ENCODE measurements at regions not wholly inside any gene's neighbourhood (a gene's known extent, or its start where the extent isn't known, plus 50 kb on each side); places are given as distances from the start of the nearest gene placed in this dataset.
A peak's percentile ranks its signal among the peaks of the same experiment; 100 is the strongest.

GRCh38 chr2:10993001-10993481 lies 81.3 kb downstream of the KCNF1 start:
- H2BK12ac ChIP-seq (ENCODE audit: low read depth, low read length) = no peak overlapping the region
- H4K8ac ChIP-seq (ENCODE audit: extremely low read depth, insufficient read depth, low read length) = peak overlapping the region; percentile 57
- no peak overlapping the region for H2BK20ac ChIP-seq (ENCODE audit: low read length)
- WGBS, 2 experiments (ENCODE audit: extremely low coverage in 1 of 2, insufficient coverage in 1 of 2, insufficient read length in 1 of 2, insufficient replicate concordance in 2 of 2, low coverage in 1 of 2, low lambda C conversion rate in 2 of 2, missing lambda C conversion rate in 1 of 2) = 87% methylated on average over 8 of the region's 8 CpGs; no CpG with 5 or more reads in 1 of the 2 experiments
- no peak overlapping the region for H3K4me2 ChIP-seq (ENCODE audit: insufficient read depth in 1 of 2, low read depth in 2 of 2, low read length in 2 of 2)
- H3K79me1 ChIP-seq (ENCODE audit: low read depth, low read length) = no peaks in the 10 kb centered on the region
- H3K14ac ChIP-seq (ENCODE audit: insufficient read length) = no peak overlapping the region
- no peak overlapping the region for H3K4me3 ChIP-seq (ENCODE audit: extremely low read depth in 1 of 4, insufficient read depth in 2 of 4, low read depth in 3 of 4, low read length in 4 of 4)
- DNase-seq (ENCODE audit: low read depth in 1 of 2, low spot score in 2 of 2) = no peak
- H2BK5ac ChIP-seq (ENCODE audit: low read depth, low read length) = no peak overlapping the region
- no peaks in the 10 kb centered on the region for H3K9me3 ChIP-seq (ENCODE audit: insufficient read depth in 2 of 2, low read depth in 1 of 2, low read length in 1 of 2)
- no peak overlapping the region for H4K91ac ChIP-seq (replicated peaks; ENCODE audit: insufficient read length, low read length)
- ChIA-PET POLR2A (ENCODE audit: partially characterized antibody) (interaction anchor here (0.9 to 1.0 kb wide), 2 partner anchors 12 to 13 kb away, joined by 3 read pairs; no protein-coding TSS in a partner anchor), CTCF (ENCODE audit: partially characterized antibody) (interaction anchor here (0.6 to 1.2 kb wide), 2 partner anchors 73 to 485 kb away, joined by 3 read pairs; no protein-coding TSS in a partner anchor)
- no peaks in the 10 kb centered on the region for H3K4me1 ChIP-seq (replicated peaks in 1 of 4; ENCODE audit: control insufficient read depth in 3 of 4, insufficient read depth in 4 of 4, low read length in 3 of 4)
- H2BK15ac ChIP-seq (ENCODE audit: low read length) = no peak overlapping the region
- no peak for FAIRE-seq
- H3K79me2 ChIP-seq (ENCODE audit: control insufficient read depth in 1 of 2, insufficient read depth in 2 of 2, low read length in 2 of 2) = no peaks in the 10 kb centered on the region
- H2AFZ ChIP-seq (ENCODE audit: low read length) = no peak overlapping the region
- no peaks in the 10 kb centered on the region for H4K20me1 ChIP-seq (replicated peaks in 1 of 2; ENCODE audit: control insufficient read depth in 1 of 2, insufficient read depth in 2 of 2, low read length in 2 of 2)
- no peak overlapping the region for H2BK120ac ChIP-seq (replicated peaks; ENCODE audit: low read depth, low read length)
- no peaks in the 10 kb centered on the region for H3K36me3 ChIP-seq (ENCODE audit: control insufficient read depth in 2 of 4, insufficient read depth in 4 of 4, low read length in 3 of 4)
- no peak overlapping the region for H2AK5ac ChIP-seq (ENCODE audit: low read depth, low read length)
- H4K5ac ChIP-seq (ENCODE audit: insufficient read length, low read depth, low read length) = no peak overlapping the region
- no peaks in the 10 kb centered on the region for H3K23me2 ChIP-seq (ENCODE audit: low read depth, low read length)
- H3K18ac ChIP-seq (ENCODE audit: extremely low read depth, low read length) = no peak overlapping the region
- no peak overlapping the region for H3K27ac ChIP-seq (ENCODE audit: low read depth, low read length)
- H3K4ac ChIP-seq (replicated peaks; ENCODE audit: insufficient read length, low read depth, low read length) = no peak overlapping the region
- H3K27me3 ChIP-seq (replicated peaks in 1 of 4; ENCODE audit: control insufficient read depth in 3 of 4, extremely low read depth in 1 of 4, insufficient read depth in 3 of 4, low read length in 3 of 4) = no peaks in the 10 kb centered on the region
- no peak overlapping the region for H3K9ac ChIP-seq (replicated peaks in 1 of 4; ENCODE audit: extremely low read depth in 1 of 4, low read depth in 3 of 4, low read length in 3 of 4)
- TF ChIP-seq SRF (IDR thresholded peaks at IDR 0.05; ENCODE audit: low read depth, low read length) = no peak
- no peak for TF ChIP-seq TEAD4 (IDR thresholded peaks at IDR 0.05; ENCODE audit: low read depth, low read length)
- peak in 1 of 2 experiments; percentile 13; a peak in 1 of 4 replicates for TF ChIP-seq RAD21 (IDR thresholded peaks at IDR 0.05 in 1 of 2, conservative IDR thresholded peaks at IDR 0.05 in 1 of 2; ENCODE audit: low read depth in 2 of 2, low read length in 2 of 2)
- H3K23ac ChIP-seq (ENCODE audit: insufficient read length) = no peak overlapping the region
- no peak overlapping the region for H3K56ac ChIP-seq (replicated peaks; ENCODE audit: insufficient read length, low read depth, low read length)

All from H1 (cell line).